RWPE1 (cell line): ENCODE measurements at regions not wholly inside any gene's neighbourhood (a gene's known extent, or its start where the extent isn't known, plus 50 kb on each side); places are given as distances from the start of the nearest gene placed in this dataset.

ENCODE experiments used
- CTCF ChIA-PET: fragments of 350-600 bp; sonication (Branson Sonifier 250); formaldehyde crosslinking; extraction: SDS; loops from one replicate; lab custom pipeline; 2021; lab: Yijun Ruan, JAX
- POLR2A ChIA-PET: fragments of 400-600 bp; formaldehyde crosslinking; extraction: SDS; loops from one replicate; lab custom pipeline; 2020; ENCODE audit warnings: antibody characterized with exemption; ENCODE audit not compliant: low non-redundant PET; lab: Yijun Ruan, JAX
- DNase-seq: peaks from one replicate; pipeline ENCODE4 v3.0.0; 2012; ENCODE audit warnings: low spot score
- H3K27ac ChIP-seq: fragments of 450-650 bp; 2 replicates; pipeline ENCODE4 v1.5.1; 2017
- TF ChIP-seq, protein P1 (sequence below): fragments of 450-650 bp; conservative IDR thresholded peaks from 2 replicates; pipeline ENCODE4 v1.5.1; 2017; ENCODE audit warnings: low read depth, mild to moderate bottlenecking

DNA sequence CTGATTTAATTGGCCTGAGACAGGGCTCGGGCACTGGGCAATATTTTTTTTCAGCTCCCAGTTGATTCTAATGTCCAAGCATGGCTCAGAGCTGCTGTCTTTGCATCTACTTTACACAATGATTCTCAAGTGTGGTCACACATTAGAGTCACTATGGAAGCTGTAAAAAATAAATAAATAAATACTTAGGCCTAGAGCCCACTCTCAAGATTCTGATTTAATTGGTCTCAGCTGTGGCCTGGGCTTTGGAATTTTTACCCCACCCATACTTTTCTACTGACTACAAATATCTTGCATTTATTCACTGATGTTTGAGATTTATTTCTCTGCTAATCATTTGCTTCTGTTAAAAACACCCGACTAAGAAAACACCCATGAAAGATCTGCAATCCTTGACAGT, 145.7 kb upstream of the SRD5A2 start:
- ChIA-PET POLR2A (no interaction called here), CTCF (no interaction called here)
- no peak overlapping the region for H3K27ac ChIP-seq
- TF ChIP-seq, protein P1, sequence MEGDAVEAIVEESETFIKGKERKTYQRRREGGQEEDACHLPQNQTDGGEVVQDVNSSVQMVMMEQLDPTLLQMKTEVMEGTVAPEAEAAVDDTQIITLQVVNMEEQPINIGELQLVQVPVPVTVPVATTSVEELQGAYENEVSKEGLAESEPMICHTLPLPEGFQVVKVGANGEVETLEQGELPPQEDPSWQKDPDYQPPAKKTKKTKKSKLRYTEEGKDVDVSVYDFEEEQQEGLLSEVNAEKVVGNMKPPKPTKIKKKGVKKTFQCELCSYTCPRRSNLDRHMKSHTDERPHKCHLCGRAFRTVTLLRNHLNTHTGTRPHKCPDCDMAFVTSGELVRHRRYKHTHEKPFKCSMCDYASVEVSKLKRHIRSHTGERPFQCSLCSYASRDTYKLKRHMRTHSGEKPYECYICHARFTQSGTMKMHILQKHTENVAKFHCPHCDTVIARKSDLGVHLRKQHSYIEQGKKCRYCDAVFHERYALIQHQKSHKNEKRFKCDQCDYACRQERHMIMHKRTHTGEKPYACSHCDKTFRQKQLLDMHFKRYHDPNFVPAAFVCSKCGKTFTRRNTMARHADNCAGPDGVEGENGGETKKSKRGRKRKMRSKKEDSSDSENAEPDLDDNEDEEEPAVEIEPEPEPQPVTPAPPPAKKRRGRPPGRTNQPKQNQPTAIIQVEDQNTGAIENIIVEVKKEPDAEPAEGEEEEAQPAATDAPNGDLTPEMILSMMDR: no peak
- no peak for DNase-seq

DNA sequence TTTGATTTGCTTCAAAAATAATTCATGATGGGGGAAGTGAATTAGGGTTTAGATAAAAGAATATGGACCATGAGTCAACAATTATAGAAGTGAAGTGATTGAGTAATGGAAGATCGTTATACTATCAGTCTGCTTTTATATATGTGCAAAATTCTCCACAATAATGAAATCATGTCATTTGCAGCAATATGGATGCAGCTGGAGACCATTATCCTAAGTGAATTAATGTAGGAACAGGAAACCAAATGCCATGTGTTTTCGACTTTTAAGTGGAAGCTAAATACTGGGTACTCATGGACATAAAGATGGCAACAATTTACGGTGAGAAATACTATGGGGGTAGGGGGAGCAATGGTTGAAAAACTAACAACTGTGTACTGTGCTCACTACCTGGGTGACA, 144.7 kb upstream of the SRD5A2 start:
- CTCF ChIA-PET: interaction anchor here (0.7 kb wide), 1 partner anchor 139 kb away, joined by 3 read pairs; no protein-coding TSS in a partner anchor
- POLR2A ChIA-PET: no interaction called here
- DNase-seq: no peak
- H3K27ac ChIP-seq: no peak overlapping the region
- TF ChIP-seq, protein P1: no peak

DNA sequence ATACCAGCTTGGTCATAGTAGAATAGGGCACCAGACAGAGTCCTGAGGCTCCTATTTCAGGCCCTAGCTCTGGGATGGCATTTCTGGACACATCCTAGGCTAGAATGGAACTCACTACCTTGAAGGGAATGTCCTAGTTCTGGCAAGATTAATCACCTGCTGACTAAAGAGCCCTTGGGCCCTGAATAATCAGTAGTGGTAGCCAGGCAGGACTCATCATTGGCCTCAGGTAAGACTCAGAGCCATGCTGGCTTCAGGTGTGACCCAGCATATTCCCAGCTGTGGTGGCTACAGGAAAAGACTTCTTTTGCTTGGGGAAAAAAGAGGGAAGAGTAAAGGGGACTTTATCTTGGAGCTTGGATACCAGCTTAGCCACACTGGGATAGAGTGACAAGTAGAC, 131.0 kb upstream of the SRD5A2 start:
- ChIA-PET POLR2A (no interaction called here), CTCF (no interaction called here)
- TF ChIP-seq, protein P1: no peak
- no peak for DNase-seq
- H3K27ac ChIP-seq: no peak overlapping the region

DNA sequence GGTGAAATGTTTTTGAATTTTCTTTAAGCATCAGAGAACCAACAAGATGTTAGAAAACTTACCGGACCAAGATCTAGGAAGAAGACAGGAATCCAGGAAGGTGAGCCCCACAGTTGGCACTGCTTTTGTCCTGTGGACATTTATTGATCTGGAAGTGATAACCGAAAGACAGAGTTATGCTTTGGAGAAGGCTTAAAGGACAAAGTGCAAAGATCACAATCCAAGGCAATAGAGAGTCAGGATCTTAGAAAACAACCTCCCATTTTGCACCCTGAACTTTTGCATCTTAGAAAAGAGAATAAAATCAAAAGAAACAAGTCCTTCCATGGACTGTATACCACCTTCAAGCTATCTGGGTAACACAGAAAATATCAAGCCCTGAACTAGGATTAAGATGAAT, 129.4 kb upstream of the SRD5A2 start:
- CTCF ChIA-PET: interaction anchor here (0.7 kb wide), 1 partner anchor 14 kb away, joined by 3 read pairs; no protein-coding TSS in a partner anchor
- TF ChIP-seq, protein P1: no peak
- no peak overlapping the region for H3K27ac ChIP-seq
- POLR2A ChIA-PET: no interaction called here
- no peak for DNase-seq

DNA sequence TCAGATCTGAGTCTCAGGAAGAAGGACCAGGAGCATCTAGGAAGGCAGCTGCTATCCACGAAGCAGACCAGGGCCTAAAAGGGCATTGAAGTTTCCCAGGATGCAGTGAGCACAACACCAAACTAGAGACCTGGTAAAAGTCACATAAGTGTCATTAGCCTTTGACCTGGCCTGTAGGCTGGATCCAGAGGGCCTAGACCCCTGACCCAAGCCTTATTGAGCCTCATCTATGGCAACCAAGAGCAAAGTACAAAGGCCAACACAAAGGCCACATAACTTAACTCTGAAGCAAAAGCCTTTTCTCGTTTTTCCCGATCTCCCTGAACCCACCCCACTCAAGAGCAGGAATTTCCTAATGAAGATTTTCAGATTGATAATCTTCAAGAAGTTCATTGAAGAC, 127.3 kb upstream of the SRD5A2 start:
- POLR2A ChIA-PET: no interaction called here
- H3K27ac ChIP-seq: no peak overlapping the region
- DNase-seq: no peak
- CTCF ChIA-PET: no interaction called here
- TF ChIP-seq, protein P1: no peak

DNA sequence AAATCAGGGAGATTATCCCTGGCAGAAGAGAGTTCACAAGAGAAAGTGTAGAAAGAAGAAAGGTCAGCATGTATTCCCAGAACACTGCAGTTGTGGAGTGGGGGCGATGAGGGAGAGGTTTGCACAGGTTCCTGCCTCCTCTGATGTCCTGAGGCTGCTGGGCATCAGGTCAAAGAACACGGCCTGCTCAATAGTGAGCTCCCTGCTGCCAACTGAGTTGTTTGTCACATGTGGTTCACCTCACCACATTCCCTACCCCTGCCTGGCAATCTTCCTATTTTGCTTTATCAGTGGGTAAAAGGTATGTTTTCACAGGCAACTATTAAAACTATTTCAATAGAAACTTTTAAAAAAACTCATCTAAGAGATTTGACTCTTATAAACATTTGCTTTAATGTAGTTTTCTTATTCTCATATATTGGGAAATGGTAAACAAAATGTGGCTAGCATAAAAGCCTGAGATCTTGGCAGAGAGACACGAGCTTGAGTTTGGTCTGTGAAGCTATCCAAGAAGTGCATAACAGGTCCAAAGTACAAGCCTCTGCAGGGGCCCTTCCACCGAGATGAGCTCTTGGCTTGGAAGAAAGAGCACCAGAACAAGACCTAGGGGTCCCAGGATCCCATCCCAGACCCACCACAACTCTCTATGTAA, 123.9 kb upstream of the SRD5A2 start:
- TF ChIP-seq, protein P1: no peak
- ChIA-PET POLR2A (no interaction called here), CTCF (interaction anchor here (0.6 kb wide), 1 partner anchor 271 kb away, joined by 3 read pairs; no protein-coding TSS in a partner anchor)
- no peak for DNase-seq
- H3K27ac ChIP-seq: no peak overlapping the region
